Keratinocyte (primary cell): ENCODE measurements at regions not wholly inside any gene's neighbourhood (a gene's known extent, or its start where the extent isn't known, plus 50 kb on each side); places are given as distances from the start of the nearest gene placed in this dataset.

Experiments
- DNase-seq: peaks from one replicate; pipeline ENCODE4 v3.0.0-alpha.2; 2011; ENCODE audit warnings: low read depth, missing footprints, low spot score
- FAIRE-seq: peaks from 2 replicates; lab custom pipeline; 2011; peaks lifted over from hg19 to GRCh38; lab: Jason Lieb, UNC
- H2AFZ ChIP-seq: 2 replicates; pipeline ENCODE4 v1.6.0; 2012; ENCODE audit warnings: low read length, control low read depth, inconsistent platforms; ENCODE audit not compliant: control insufficient read depth
- H3K27ac ChIP-seq: 2 replicates; pipeline ENCODE4 v1.5.1; 2011; ENCODE audit warnings: low read length; ENCODE audit not compliant: control insufficient read depth, insufficient read depth
- H3K27me3 ChIP-seq: 3 replicates; pipeline ENCODE4 v1.6.0; 2011; ENCODE audit warnings: low read length; ENCODE audit not compliant: control insufficient read depth, insufficient read depth; ENCODE audit errors: extremely low read depth
- H3K36me3 ChIP-seq, 2 experiments: 2 replicates in 1 of 2; 3 replicates in 1 of 2; pipeline ENCODE4 v1.5.1; 2011; ENCODE audit warnings: low read length in 2 of 2, mild to moderate bottlenecking in 1 of 2; ENCODE audit not compliant: control insufficient read depth in 2 of 2, insufficient read depth in 2 of 2; ENCODE audit errors: extremely low read depth in 1 of 2
- H3K4me1 ChIP-seq: 3 replicates; pipeline ENCODE4 v1.5.1; 2011; ENCODE audit warnings: low read length; ENCODE audit not compliant: control insufficient read depth, insufficient read depth; ENCODE audit errors: extremely low read depth
- H3K4me2 ChIP-seq: 3 replicates; pipeline ENCODE4 v1.6.0; 2011; ENCODE audit warnings: low read depth, low read length; ENCODE audit not compliant: control insufficient read depth, insufficient read depth; ENCODE audit errors: extremely low read depth
- H3K4me3 ChIP-seq, 3 experiments: fragments of 200-600 bp in 1 of 3; sonication (generic) in 1 of 3; 2 replicates in 2 of 3; 3 replicates in 1 of 3; pipeline ENCODE4 v1.5.1; 2011 to 2016; ENCODE audit warnings: low read length in 3 of 3, mild to moderate bottlenecking in 3 of 3, control low read depth in 2 of 3, inconsistent platforms in 1 of 3, low read depth in 1 of 3, mixed read lengths in 1 of 3, mixed run types in 1 of 3, moderate library complexity in 1 of 3; ENCODE audit not compliant: control insufficient read depth in 2 of 3, insufficient read depth in 2 of 3; ENCODE audit errors: extremely low read depth in 1 of 3
- H3K79me2 ChIP-seq: 2 replicates; pipeline ENCODE4 v1.6.0; 2012; ENCODE audit warnings: low read length; ENCODE audit not compliant: control insufficient read depth, insufficient read depth
- H3K9ac ChIP-seq: 3 replicates; pipeline ENCODE4 v1.6.0; 2011; ENCODE audit warnings: low read length; ENCODE audit not compliant: control insufficient read depth, insufficient read depth; ENCODE audit errors: extremely low read depth
- H3K9me1 ChIP-seq: 3 replicates; pipeline ENCODE4 v1.6.0; 2011; ENCODE audit warnings: low read length; ENCODE audit not compliant: control insufficient read depth, insufficient read depth; ENCODE audit errors: extremely low read depth
- H3K9me3 ChIP-seq: 2 replicates; pipeline ENCODE4 v1.5.1; 2012; ENCODE audit warnings: low read depth, low read length; ENCODE audit not compliant: control insufficient read depth
- H4K20me1 ChIP-seq: 3 replicates; pipeline ENCODE4 v1.6.0; 2011; ENCODE audit warnings: low read length; ENCODE audit not compliant: control insufficient read depth, insufficient read depth; ENCODE audit errors: extremely low read depth
- CTCF ChIP-seq, 3 experiments: IDR thresholded peaks in 1 of 3; conservative IDR thresholded peaks in 1 of 3; optimal IDR thresholded peaks in 1 of 3; 2 replicates in 2 of 3; 3 replicates in 1 of 3; pipeline versions ENCODE3 to v1.5.1; 2011; ENCODE audit warnings: low read length in 3 of 3, mild to moderate bottlenecking in 3 of 3, moderate library complexity in 2 of 3, control low read depth in 1 of 3, inconsistent platforms in 1 of 3; ENCODE audit not compliant: insufficient read depth in 2 of 3; ENCODE audit errors: extremely low read depth in 1 of 3
- EZH2 ChIP-seq: IDR thresholded peaks from one replicate; pipeline ENCODE4 v1.6.1; 2012; ENCODE audit warnings: inconsistent platforms, mild to moderate bottlenecking, low read length, moderate library complexity
- dilution Hi-C: fragments of 300-500 bp; cut with MboI; formaldehyde crosslinking; loops from one replicate; pipeline ENCODE4 v1.7.0; 2020; ENCODE audit warnings: low sequenced_read_pairs; ENCODE audit not compliant: extremely low pct_ligation_motif_present

GRCh38 chr16:49024016-49024415 lies 257.6 kb downstream of the CBLN1 start:
- H3K79me2 ChIP-seq, result no peaks in the 10 kb centered on the region
- dilution Hi-C loops, result no loop called here

GRCh38 chr16:49023050-49023449 lies 258.6 kb downstream of the CBLN1 start:
- DNase-seq (peak; percentile 89), FAIRE-seq (peak; percentile 97)
- no peaks in the 10 kb centered on the region for H3K9me3 ChIP-seq
- H3K9me1 ChIP-seq, result no peaks in the 10 kb centered on the region
- H3K4me2 ChIP-seq, result peak overlapping the region; percentile 95
- TF ChIP-seq CTCF (optimal IDR thresholded peaks at IDR 0.05 in 1 of 3, IDR thresholded peaks at IDR 0.05 in 1 of 3, conservative IDR thresholded peaks at IDR 0.05 in 1 of 3; ENCODE audit: extremely low read depth in 1 of 3, insufficient read depth in 2 of 3, low read length in 3 of 3) (no peak), EZH2 (no peak)
- H4K20me1 ChIP-seq, result no peaks in the 10 kb centered on the region
- peak overlapping the region in 2 of 3 experiments; percentile 47 to 52 for H3K4me3 ChIP-seq
- no peaks in the 10 kb centered on the region for H3K79me2 ChIP-seq
- dilution Hi-C loops, result no loop called here
- peaks cover 53% of the 10 kb centered on the region for H3K4me1 ChIP-seq
- H3K36me3 ChIP-seq, result no peaks in the 10 kb centered on the region
- H3K27ac ChIP-seq, result peak overlapping the region; percentile 96
- H3K27me3 ChIP-seq, result no peaks in the 10 kb centered on the region
- no peak overlapping the region for H2AFZ ChIP-seq
- peak overlapping the region; percentile 70 for H3K9ac ChIP-seq

More at GRCh38 chr16:49024016-49024415, 257.6 kb downstream of the CBLN1 start:
- Histone ChIP-seq H3K4me1 (peaks cover 53% of the 10 kb centered on the region), H3K4me3 (no peak overlapping the region), H3K4me2 (no peak overlapping the region), H3K36me3 (no peaks in the 10 kb centered on the region), H4K20me1 (no peaks in the 10 kb centered on the region), H3K9me3 (no peaks in the 10 kb centered on the region), H3K27ac (peak overlapping the region; percentile 96), H3K9ac (no peak overlapping the region), H2AFZ (no peak overlapping the region), H3K9me1 (no peaks in the 10 kb centered on the region), H3K27me3 (no peaks in the 10 kb centered on the region)
- no peak for TF ChIP-seq CTCF (optimal IDR thresholded peaks at IDR 0.05 in 1 of 3, IDR thresholded peaks at IDR 0.05 in 1 of 3, conservative IDR thresholded peaks at IDR 0.05 in 1 of 3; ENCODE audit: extremely low read depth in 1 of 3, insufficient read depth in 2 of 3, low read length in 3 of 3)
- DNase-seq (no peak), FAIRE-seq (no peak)
